IPS-15b (cell line): ENCODE measurements at regions not wholly inside any gene's neighbourhood (a gene's known extent, or its start where the extent isn't known, plus 50 kb on each side); places are given as distances from the start of the nearest gene placed in this dataset.
"Not testable (repeated sequence)": the region's sequence is repeated elsewhere in the genome, so short reads cannot be mapped to it uniquely, and the experiment has no call there.

Source experiments
- H3K27me3 ChIP-seq: one replicate; pipeline ENCODE4 v1.6.1; 2013; ENCODE audit warnings: low read length; ENCODE audit not compliant: control insufficient read depth, insufficient read depth
- H3K36me3 ChIP-seq: one replicate; pipeline ENCODE4 v1.6.1; 2013; ENCODE audit warnings: low read length; ENCODE audit not compliant: control insufficient read depth, insufficient read depth
- H3K4me1 ChIP-seq: one replicate; pipeline ENCODE4 v1.6.1; 2013; ENCODE audit warnings: mild to moderate bottlenecking, low read length; ENCODE audit not compliant: control insufficient read depth, insufficient read depth
- H3K4me3 ChIP-seq: one replicate; pipeline ENCODE4 v1.5.1; 2013; ENCODE audit warnings: low read depth, low read length
- H3K9ac ChIP-seq: one replicate; pipeline ENCODE4 v1.6.1; 2013; ENCODE audit warnings: low read depth, mild to moderate bottlenecking, low read length
- H3K9me3 ChIP-seq: one replicate; pipeline ENCODE4 v1.6.1; 2013; ENCODE audit warnings: mild to moderate bottlenecking, low read length; ENCODE audit not compliant: control insufficient read depth, insufficient read depth

GRCh38 chr13:63712159-63712558, 2296.5 kb upstream of the PCDH20 start:
- H3K9me3 ChIP-seq, H3K27me3 ChIP-seq, H3K4me3 ChIP-seq, H3K4me1 ChIP-seq, H3K36me3 ChIP-seq, H3K9ac ChIP-seq: not testable (repeated sequence)

DNA sequence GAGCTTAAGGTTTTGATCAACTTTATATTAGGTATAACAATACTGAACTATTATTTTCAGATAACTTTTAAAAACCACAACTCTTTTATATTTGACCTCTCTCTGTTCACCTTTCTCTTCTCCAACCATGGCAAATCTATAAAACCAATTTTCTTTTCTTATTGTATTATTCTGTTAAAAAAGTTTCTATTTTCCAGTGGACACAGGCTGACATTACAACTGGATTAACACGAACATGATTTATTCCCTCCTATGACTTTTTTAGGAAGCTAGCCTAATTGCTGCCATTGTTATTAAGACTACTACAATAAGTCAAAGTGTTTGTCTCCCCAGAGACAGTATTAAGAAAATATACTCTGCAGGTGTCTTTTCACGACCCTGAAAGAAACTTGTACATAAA, 2291.1 kb upstream of the PCDH20 start:
- no peaks in the 10 kb centered on the region for H3K4me1 ChIP-seq
- H3K9ac ChIP-seq, result no peak overlapping the region
- no peaks in the 10 kb centered on the region for H3K36me3 ChIP-seq
- H3K9me3 ChIP-seq, result no peaks in the 10 kb centered on the region
- H3K27me3 ChIP-seq, result no peaks in the 10 kb centered on the region
- H3K4me3 ChIP-seq, result no peak overlapping the region

- H3K4me1 ChIP-seq, result no peaks in the 10 kb centered on the region
- no peak overlapping the region for H3K4me3 ChIP-seq
- H3K27me3 ChIP-seq, result no peaks in the 10 kb centered on the region
- H3K9me3 ChIP-seq, result no peaks in the 10 kb centered on the region
- no peaks in the 10 kb centered on the region for H3K36me3 ChIP-seq
- no peak overlapping the region for H3K9ac ChIP-seq
These were observed 2288.9 kb upstream of the PCDH20 start for GRCh38 chr13:63704521-63704920.

GRCh38 chr13:63700350-63700749, 2284.7 kb upstream of the PCDH20 start:
- Histone ChIP-seq H3K36me3 (no peaks in the 10 kb centered on the region), H3K4me1 (no peaks in the 10 kb centered on the region), H3K9me3 (no peaks in the 10 kb centered on the region), H3K27me3 (no peaks in the 10 kb centered on the region), H3K9ac (no peak overlapping the region), H3K4me3 (no peak overlapping the region)

DNA sequence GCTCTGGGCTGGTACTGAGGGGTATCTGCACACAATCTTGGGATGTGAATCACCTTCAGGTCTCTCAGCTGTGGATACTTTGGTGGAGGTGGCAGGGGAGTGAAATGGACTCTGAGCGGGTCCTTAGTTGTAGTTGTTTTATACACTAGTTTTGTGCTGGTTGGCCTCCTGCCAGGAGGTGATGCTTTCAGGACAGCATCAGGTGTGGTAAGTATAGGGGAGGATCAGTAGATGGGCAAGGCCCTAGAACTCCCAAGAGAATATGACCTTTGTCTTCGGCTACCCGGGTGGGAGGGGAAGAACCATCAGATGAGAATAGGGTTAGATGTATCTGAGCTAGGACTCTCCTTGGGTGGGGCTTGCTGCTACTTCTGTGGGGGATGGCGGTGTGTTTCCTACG, 2284.3 kb upstream of the PCDH20 start:
- Histone ChIP-seq H3K4me1 (no peaks in the 10 kb centered on the region), H3K27me3 (no peaks in the 10 kb centered on the region), H3K9ac (no peak overlapping the region), H3K36me3 (no peaks in the 10 kb centered on the region), H3K4me3 (no peak overlapping the region), H3K9me3 (no peaks in the 10 kb centered on the region)

- Histone ChIP-seq H3K36me3 (no peaks in the 10 kb centered on the region), H3K9ac (no peak overlapping the region), H3K9me3 (no peaks in the 10 kb centered on the region), H3K4me3 (no peak overlapping the region), H3K4me1 (no peaks in the 10 kb centered on the region), H3K27me3 (no peaks in the 10 kb centered on the region)
These were observed 2280.4 kb upstream of the PCDH20 start for GRCh38 chr13:63696055-63696454.

DNA sequence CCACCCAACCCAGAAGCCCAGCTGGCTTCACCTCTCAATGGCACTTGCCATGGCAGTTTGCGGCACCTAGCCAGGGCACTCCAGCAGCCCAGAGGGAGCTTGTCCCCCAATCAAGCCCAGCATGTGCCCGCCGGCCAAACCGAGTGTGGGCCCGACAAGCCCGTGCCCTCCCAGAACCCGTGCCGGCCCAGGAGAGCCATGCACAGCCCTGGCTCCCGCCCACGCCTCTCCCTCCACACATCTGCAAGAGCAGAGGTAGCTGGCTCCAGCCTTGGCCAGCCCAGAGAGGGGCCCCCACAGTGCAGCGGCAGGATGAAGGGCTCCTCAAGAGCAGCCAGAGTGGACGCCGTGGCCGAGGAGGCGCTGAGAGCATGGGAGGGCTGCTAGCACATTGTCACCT, 2278.0 kb upstream of the PCDH20 start:
- Histone ChIP-seq H3K36me3 (no peaks in the 10 kb centered on the region), H3K4me1 (no peaks in the 10 kb centered on the region), H3K9me3 (no peaks in the 10 kb centered on the region), H3K27me3 (no peaks in the 10 kb centered on the region), H3K4me3 (no peak overlapping the region), H3K9ac (no peak overlapping the region)

- Histone ChIP-seq H3K4me3 (no peak overlapping the region), H3K9ac (no peak overlapping the region), H3K9me3 (no peaks in the 10 kb centered on the region), H3K4me1 (no peaks in the 10 kb centered on the region), H3K36me3 (no peaks in the 10 kb centered on the region), H3K27me3 (no peaks in the 10 kb centered on the region)
These were observed 2275.8 kb upstream of the PCDH20 start for GRCh38 chr13:63691474-63691873.

- no peak overlapping the region for H3K9ac ChIP-seq
- H3K4me3 ChIP-seq, result no peak overlapping the region
- no peaks in the 10 kb centered on the region for H3K9me3 ChIP-seq
- H3K27me3 ChIP-seq, result no peaks in the 10 kb centered on the region
- no peaks in the 10 kb centered on the region for H3K36me3 ChIP-seq
- H3K4me1 ChIP-seq, result no peaks in the 10 kb centered on the region
These were observed 2275.0 kb upstream of the PCDH20 start for GRCh38 chr13:63690672-63691071.

GRCh38 chr13:63684822-63685221, 2269.2 kb upstream of the PCDH20 start:
- Histone ChIP-seq H3K9ac (no peak overlapping the region), H3K36me3 (no peaks in the 10 kb centered on the region), H3K4me1 (peaks cover 4% of the 10 kb centered on the region), H3K27me3 (no peaks in the 10 kb centered on the region), H3K4me3 (no peak overlapping the region), H3K9me3 (no peaks in the 10 kb centered on the region)

DNA sequence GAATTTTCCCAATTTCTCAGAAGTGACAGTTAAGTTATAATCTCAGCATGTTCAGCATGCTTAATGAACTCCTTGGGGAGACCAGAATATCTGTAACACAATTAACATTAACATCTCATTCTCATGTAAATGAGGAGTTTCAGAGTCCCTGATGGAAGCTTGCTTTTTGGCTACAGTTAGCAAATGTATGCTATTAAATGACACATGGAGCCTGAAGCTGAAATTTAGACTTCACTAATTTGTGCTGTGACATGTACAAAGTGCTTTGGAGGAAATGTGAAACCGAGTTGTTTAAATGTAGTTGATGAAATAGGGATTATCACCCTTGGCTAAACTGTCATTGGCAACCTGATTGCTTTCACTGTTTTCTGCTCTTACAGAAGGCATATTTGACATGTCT, 2265.1 kb upstream of the PCDH20 start:
- Histone ChIP-seq H3K9ac (no peak overlapping the region), H3K4me1 (peaks cover 4% of the 10 kb centered on the region), H3K4me3 (no peak overlapping the region), H3K36me3 (no peaks in the 10 kb centered on the region), H3K27me3 (no peaks in the 10 kb centered on the region), H3K9me3 (no peaks in the 10 kb centered on the region)

- no peak overlapping the region for H3K9ac ChIP-seq
- no peak overlapping the region for H3K4me3 ChIP-seq
- no peaks in the 10 kb centered on the region for H3K4me1 ChIP-seq
- H3K36me3 ChIP-seq, result no peaks in the 10 kb centered on the region
- no peaks in the 10 kb centered on the region for H3K9me3 ChIP-seq
- no peaks in the 10 kb centered on the region for H3K27me3 ChIP-seq
These were observed 2255.6 kb upstream of the PCDH20 start for GRCh38 chr13:63671296-63671695.

DNA sequence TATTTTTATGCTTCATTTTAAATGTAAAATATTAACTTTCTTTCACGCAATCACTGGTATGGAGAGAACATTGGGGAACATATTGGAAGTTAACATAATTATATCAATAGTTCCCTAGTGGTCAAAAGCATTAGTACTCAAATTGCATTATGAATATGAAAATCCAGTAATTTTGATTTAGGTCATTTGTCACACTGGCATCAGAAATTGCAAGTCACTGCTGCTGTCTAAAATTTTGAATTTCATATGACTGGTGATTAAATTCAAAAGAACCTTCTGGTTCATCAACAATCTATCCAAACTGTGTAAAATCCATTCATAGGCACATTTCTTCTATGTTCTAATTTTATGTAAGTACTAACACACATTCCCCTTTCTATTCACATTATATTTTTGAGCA, 2235.7 kb upstream of the PCDH20 start:
- no peaks in the 10 kb centered on the region for H3K9me3 ChIP-seq
- H3K4me3 ChIP-seq, result no peak overlapping the region

More for the DNA sequence above, 2235.7 kb upstream of the PCDH20 start:
- Histone ChIP-seq H3K27me3 (no peaks in the 10 kb centered on the region), H3K9ac (no peak overlapping the region), H3K36me3 (no peaks in the 10 kb centered on the region), H3K4me1 (no peaks in the 10 kb centered on the region)
